GM21390 (cell line): ENCODE measurements at regions not wholly inside any gene's neighbourhood (a gene's known extent, or its start where the extent isn't known, plus 50 kb on each side); places are given as distances from the start of the nearest gene placed in this dataset.
"Not testable (repeated sequence)": the region's sequence is repeated elsewhere in the genome, so short reads cannot be mapped to it uniquely, and the experiment has no call there.

Experiments
- ATAC-seq: cut with Tn5 transposase; IDR thresholded peaks from one replicate; pipeline ENCODE4 v1.9.1; 2021; ENCODE audit not compliant: unreplicated experiment

GRCh38 chr12:126212824-126213223 is 1147.6 kb downstream of the AACS start:
- no peak for ATAC-seq

- no peak for ATAC-seq
Measured at GRCh38 chr12:126218697-126219096, 1153.5 kb downstream of the AACS start.

GRCh38 chr12:126219139-126219538 is 1153.9 kb downstream of the AACS start:
- no peak for ATAC-seq

- ATAC-seq: no peak
Measured at GRCh38 chr12:126219654-126220279, 1154.5 kb downstream of the AACS start.

GRCh38 chr12:126224032-126224431 is 1158.8 kb downstream of the AACS start:
- no peak for ATAC-seq

- ATAC-seq: no peak
Measured at GRCh38 chr12:126228936-126229335, 1163.7 kb downstream of the AACS start.

GRCh38 chr12:126232711-126233110 is 1167.5 kb downstream of the AACS start:
- no peak for ATAC-seq

- ATAC-seq: no peak
Measured at GRCh38 chr12:126233625-126234024, 1168.4 kb downstream of the AACS start.

GRCh38 chr12:126243814-126244440 is 1178.7 kb downstream of the AACS start:
- no peak for ATAC-seq

- ATAC-seq: no peak
Measured at GRCh38 chr12:126247936-126248335, 1182.7 kb downstream of the AACS start.

GRCh38 chr12:126248871-126249403 is 1183.7 kb downstream of the AACS start:
- ATAC-seq: no peak

GRCh38 chr12:126258190-126258589 is 1193.0 kb downstream of the AACS start:
- no peak for ATAC-seq

- no peak for ATAC-seq
Measured at GRCh38 chr12:126262829-126263228, 1197.6 kb downstream of the AACS start.

- no peak for ATAC-seq
Measured at GRCh38 chr12:126268222-126268621, 1203.0 kb downstream of the AACS start.

- no peak for ATAC-seq
Measured at GRCh38 chr12:126271159-126271558, 1205.9 kb downstream of the AACS start.

GRCh38 chr12:126282691-126283090 is 1217.5 kb downstream of the AACS start:
- no peak for ATAC-seq

- ATAC-seq: no peak
Measured at GRCh38 chr12:126286203-126286602, 1221.0 kb downstream of the AACS start.

GRCh38 chr12:126290456-126290855 is 1225.2 kb downstream of the AACS start:
- no peak for ATAC-seq

- ATAC-seq: not testable (repeated sequence)
Measured at GRCh38 chr12:126291987-126292386, 1226.8 kb downstream of the AACS start.

- no peak for ATAC-seq
Measured at GRCh38 chr12:126295652-126296051, 1230.4 kb downstream of the AACS start.

GRCh38 chr12:126309278-126309677 is 1244.0 kb downstream of the AACS start:
- ATAC-seq: no peak

- no peak for ATAC-seq
Measured at GRCh38 chr12:126312457-126312856, 1247.2 kb downstream of the AACS start.

GRCh38 chr12:126316411-126316810 is 1251.2 kb downstream of the AACS start:
- no peak for ATAC-seq
